ENCODE measurements at regions not wholly inside any gene's neighbourhood (a gene's known extent, or its start where the extent isn't known, plus 50 kb on each side); places are given as distances from the start of the nearest gene placed in this dataset.
A peak's percentile ranks its signal among the peaks of the same experiment; 100 is the strongest.
"Not testable (repeated sequence)": the region's sequence is repeated elsewhere in the genome, so short reads cannot be mapped to it uniquely, and the experiment has no call there.

DNA sequence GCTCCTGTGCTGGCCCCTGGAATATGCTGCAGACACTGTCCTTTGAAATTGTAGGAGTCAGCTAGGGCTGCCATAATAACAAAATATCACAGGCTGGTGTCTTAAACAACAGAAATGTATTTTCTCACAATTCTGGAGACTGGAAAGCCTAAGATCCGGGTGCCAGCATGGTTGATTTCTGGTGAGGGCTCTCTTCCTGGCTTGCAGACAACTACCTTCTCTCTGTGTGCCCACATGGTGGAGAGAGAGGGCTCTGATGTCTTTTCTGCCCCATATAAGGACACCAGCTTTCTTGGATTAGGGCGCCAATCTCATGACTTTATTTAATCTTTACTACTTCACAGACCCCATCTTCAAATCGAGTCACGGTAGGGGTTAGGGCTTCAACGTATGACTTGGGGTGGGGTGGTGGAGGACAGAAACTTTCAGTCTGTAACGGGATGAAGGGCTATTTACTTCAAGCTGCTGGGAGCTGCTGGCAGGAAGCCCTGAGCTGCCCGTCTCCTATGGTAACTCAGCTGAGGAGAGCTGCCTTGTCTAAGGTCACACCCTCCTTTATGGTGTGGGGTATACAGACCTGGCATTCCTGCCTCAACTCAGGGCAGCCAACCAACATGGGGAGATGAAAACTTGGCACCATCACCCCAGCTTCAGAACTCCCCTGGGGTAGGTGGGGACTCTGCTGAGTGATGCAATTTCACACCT is 142.9 kb upstream of the ZBED5 start:
- no peak for DNase-seq

DNA sequence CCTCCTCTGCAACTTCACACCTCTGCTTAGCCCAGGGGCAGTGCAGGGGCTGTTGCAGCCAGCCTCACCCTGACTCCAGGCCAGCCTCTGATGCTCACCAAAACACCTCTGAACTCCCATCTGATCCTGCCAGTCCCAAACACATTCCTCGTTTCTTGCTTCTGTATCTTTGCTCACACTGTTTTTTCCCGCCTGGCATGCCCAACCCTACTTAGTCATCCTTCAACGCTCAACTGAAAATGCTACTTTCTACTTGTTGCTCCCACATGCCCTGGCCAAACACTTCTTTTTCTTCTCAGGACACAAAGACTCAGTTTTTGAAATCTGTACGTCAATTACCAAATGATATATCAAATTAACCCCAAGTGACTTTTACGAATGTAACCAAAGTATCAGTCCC is 140.8 kb upstream of the ZBED5 start:
- DNase-seq, result no peak

DNA sequence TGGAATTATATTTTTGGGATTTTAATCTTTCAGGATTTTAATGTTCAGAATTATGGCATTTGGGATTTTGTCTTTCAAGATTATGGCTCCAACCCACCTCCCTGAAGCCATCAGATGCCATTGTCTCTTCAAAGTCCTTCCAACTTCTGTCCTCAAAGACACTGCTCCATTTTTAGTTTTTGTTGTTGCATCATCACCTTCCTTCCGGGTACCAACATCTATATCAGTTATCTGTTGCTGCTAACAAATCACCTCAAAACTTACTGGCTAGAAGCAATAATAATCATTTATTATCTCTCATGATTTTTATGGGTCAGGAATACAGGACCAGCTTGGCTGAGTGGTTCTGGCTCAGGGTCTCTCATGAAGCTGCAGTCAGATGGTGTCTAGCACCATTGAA is 138.8 kb upstream of the ZBED5 start:
- DNase-seq, result no peak

DNA sequence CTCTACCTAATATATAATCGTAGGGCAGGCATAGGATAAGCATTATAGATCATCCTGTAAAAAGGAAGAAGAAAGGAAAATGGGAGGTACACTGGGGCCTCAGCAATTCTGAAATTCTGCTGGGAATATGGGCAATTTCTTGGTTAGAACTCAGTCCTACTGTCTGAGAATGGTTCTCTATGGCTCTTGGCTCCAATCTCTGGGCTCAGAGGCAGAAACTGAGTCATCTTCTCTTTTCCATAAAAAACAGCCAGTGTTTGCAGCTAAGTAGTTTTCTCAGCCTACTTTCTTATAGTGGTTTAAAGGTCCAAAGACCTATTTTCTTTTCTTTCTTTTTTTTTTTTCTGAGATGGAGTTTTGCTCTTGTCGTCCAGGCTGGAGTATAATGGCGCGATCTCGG is 135.8 kb upstream of the ZBED5 start:
- DNase-seq, result no peak

DNA sequence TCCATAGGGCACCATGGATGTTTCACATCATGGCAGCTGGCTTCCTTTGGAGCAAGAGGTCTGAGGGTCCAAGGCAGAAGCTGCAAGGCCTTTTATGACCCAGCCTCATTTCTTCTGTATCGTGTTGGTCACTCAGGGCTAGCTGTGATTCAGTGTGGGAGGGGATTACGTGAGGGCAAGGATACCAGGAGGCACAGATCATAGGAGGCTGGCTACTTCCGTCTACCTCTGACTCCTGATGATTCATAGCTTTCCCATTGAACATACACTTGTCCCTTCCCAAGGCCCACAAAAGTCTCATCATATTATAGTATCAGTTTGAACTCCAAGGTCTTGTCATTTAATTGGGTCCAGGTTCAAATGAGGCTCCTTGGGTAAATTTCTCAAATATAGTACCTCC is 135.3 kb upstream of the ZBED5 start:
- no peak for DNase-seq

DNA sequence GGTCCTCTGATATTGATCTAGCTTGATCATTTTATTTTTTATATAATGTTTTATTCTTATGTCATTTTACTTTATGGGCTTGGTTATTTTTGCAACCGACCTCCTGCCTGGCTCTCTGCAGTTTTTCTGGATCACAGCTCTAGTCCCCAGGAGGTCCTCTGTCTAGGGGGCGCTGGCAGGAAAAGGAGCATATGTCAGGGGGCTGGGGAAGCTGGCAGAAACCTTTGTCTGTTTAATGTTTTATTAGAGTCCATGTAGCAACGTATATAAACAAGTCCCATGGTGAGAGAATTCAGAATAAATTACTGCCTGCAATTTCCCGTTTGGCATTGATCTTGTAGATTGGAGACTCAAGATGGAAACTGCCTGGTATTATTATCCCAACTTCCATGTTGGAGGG is 133.5 kb upstream of the ZBED5 start:
- no peak for DNase-seq

DNA sequence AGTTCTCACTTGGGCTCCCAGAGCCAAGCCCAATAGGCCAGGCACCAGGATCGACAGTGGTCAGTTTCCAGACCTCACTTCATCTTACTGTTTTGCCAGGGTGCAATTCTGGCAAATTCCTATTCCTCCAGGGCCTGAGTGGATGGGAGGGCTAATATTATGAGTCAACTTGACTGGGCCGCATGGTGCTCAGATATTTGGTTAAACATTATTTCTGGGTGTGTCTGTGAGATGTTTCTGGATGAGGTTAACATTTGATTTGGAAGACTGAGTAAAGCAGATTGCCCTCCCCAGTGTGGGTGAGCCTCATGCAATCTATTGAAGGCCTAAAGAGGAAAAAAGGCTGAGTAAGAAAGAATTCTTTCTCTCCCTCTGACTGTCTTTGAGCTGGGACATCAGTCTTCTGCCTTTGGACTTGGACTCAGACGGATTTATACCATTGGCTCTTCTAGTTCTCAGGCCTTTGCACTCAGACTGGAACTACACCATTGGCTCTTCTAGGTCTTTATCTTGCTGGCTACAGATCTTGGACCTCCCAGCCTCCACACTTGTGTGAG is 132.9 kb upstream of the ZBED5 start:
- DNase-seq, result no peak

DNA sequence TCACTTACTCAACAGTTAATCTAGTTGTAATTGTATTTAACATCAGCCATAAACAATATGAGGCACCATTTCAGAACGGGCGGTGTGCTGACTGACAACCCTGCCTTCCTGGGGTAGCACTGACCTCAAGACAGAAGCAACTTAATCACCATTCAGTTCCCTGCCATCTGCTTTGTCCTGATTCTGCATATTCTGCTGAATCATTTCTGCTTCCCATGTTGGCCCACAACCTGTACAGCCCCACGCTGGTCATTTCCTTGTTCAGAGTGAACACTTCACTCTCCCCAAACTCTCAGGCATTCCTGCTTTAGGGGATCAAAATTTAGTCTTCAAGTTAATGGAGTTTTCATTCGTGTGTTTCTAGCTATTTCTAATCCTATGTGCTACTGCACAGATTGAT is 132.3 kb upstream of the ZBED5 start:
- DNase-seq, result no peak

DNA sequence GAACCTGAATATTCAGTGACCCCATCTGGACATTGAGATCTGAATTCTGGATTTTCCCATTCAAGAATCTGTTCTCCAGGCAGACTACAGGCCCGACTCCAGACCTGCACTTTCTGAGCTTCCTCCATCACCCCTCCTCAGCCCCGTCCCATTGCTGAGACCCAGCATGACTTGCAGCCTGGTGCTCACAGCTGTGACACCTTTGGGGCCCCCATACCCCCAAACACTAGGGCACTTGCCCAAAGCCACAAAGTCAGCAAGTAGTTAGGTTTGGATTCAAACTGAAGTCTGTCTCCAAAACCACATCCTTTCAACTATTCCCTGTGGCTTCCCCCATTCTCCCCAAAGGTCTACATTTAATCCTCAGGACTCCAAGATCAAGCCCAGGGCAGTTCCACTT is 128.2 kb upstream of the ZBED5 start:
- no peak for DNase-seq

DNA sequence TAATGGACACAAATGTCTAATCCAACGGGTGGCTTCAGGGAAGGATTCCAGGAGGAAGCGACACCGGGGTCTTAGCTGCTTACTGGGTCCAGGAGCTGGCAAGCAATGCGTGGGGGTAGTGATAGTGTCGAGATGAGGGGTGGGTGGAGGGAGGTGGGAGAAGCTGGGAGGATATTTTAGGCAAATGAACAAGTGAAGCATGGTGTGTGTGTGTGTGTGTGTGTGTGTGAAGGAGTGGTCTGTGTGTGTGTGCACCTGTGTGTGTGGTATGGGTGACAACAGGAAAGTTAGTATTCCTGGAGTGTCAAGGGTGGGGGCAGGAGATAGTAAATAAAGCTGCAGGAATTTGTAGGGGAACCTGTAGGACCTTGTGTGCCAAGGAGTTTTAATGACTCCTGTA is 126.9 kb upstream of the ZBED5 start:
- DNase-seq, result no peak

DNA sequence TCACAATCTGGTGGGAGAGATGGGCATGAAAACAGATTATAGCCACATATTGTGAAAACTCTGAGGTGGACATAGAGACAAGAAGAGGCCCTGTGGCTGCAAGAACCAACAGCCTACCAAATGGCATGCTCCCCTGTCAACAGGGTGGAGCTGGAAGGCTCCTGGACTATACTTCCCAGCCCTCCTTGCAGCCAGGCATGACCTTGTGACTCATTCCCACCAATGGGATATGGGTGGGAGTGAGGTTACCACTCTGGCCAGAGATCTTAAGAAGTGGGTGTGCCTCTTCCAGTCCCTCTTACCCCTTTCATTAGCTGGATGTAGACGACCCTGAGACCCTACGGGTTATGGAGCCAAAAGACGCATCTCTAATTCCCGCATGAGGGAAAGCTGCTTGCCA is 126.4 kb upstream of the ZBED5 start:
- no peak for DNase-seq

DNA sequence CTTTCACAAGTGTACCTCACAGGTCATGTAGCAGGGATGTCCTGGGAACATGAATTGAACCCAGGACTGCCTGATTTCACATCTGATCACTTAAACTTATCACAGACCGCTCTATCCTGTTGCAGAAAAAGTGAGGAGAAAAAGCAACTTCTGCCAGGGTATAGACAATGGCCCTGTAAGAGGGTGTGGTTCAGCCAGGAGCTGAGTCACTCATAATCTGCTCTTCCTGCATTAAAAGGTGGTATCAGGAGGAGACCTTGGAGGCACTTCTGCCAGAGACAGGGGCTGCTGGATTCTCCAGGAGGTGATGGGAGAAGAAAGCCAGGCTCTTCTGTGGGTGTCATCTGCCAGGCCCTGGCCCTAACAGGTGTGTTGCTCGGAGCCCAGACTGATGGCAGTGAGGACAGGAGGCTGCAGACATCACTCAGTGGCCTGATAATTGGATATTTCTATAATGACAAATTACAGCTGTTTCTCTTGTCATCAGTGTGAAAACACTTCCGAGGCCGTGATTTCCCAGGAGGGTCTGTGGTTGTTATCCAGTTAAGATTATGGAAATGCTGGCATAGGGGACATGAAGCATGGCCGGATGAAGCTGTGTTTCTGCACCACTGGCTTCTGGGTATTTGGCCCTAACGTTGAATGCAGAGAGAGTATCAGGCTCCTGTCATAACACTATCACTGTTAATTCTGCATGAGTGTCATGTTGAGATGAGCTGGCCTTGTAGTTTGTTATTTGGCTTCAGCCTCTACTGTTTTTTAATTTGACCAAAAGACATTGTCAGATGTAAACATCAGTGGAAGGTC is 125.1 kb upstream of the ZBED5 start:
- no peak for DNase-seq

DNA sequence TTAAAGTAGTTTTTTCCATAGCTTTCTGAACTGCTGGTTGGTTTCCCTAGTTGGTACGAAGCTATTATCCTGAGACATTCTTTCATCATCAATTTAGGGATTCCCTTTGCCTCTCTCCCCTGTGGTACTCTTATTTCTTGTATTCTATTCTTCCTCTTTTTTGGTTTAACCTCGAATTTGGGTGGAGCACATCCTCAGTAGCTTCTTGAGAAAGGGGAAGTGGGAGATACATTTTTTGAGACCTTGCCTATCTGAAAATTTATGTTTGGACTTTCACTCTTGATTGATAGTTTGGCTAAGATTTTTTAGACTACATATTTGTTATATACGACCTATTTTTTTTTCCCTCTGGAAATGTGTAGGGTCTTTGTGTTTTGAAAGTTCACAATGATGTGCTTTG is 121.7 kb upstream of the ZBED5 start:
- DNase-seq, result no peak

DNA sequence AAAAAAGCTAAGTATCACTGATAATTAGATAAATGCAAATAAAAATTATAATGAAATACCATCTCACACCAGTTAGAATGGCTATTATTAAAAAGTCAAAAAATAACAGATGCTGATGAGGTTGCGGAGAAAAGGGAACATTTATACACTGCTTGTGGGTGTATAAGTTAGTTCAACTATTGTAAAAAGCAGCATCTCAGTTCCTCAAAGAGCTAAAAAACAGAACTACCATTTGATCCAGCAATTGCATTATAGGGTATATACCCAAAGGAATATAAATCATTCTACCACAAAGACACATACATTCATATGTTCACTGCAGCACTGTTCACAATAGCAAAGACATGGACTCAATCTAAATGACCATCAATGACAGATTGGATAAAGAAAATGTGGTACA is 120.3 kb upstream of the ZBED5 start:
- no peak for DNase-seq

DNA sequence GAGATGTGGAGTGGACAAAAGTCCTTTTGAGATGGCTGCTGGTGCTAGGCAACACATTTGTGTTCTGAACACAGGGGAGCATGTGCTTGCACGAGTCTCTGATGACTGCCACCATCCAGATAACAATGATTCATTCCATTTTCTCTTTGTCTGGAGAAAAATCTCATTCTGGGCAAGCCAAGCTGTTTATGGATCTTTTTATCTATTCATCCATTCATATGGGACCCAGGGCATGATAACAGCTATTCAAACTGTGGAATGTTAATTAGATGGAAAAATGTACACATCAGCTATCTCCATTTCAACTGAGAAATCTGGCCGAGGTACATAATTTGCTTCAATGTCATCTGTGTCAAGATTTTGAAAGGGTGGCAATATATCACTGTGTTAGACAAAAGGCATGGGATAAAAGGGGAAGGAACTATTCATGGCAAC is 117.5 kb upstream of the ZBED5 start:
- no peak for DNase-seq

DNA sequence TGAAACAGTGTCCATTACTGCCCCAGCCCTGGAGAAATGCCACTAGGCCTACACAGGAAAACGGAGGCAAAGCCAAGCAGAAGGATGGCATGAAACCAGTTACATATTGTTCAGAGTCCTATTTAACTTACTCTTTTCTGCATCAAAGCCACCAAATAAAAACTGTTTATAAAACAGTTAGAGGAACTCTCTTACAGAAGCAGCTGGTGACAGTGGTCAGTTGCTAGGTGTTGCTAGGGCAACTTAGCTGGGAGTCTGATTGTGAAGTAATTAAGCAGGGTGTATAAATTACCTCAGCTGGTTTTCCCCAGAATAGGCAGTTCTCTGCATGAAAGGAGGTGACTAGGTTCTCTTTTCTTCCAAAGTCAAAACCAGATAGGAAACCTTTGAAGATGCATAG is 115.6 kb upstream of the ZBED5 start:
- no peak for DNase-seq

DNA sequence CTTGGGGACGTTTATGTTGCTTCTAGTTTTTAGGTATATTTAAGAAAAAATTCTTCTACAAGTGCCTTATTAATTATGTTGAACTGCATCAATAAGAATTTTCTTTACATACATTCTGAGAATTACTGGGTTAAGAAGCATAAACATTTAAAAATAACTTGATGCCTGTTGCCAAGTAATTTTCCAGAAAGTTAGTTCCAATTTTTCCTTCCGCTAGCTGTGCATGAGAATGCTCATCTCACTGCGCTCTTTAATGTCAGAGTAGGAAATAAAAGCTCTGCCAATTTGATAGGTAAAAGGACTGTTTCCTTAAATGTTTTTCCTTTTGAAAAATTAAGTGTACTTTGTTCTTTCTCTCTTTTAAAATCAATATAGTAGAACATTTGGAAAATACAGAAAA is 113.1 kb upstream of the ZBED5 start:
- no peak for DNase-seq

DNA sequence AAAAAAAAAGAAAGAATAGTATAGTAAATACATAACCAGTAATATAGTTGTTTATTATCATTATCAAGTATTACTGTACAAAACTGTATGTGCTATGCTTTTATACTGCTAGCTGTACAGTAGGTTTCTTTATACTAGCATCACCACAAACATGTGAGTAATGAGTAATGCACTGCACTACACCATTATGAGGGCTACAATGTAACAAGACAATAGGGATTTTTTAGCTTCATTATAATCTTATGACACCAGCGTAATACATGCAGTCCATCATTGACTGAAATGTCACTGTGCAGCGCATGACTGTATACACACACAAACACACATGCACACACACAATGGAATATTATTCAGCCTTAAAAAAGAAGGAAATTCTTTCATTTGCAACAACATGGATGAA is 111.5 kb upstream of the ZBED5 start:
- DNase-seq, result peak in 1 of 5 experiments; percentile 1

DNA sequence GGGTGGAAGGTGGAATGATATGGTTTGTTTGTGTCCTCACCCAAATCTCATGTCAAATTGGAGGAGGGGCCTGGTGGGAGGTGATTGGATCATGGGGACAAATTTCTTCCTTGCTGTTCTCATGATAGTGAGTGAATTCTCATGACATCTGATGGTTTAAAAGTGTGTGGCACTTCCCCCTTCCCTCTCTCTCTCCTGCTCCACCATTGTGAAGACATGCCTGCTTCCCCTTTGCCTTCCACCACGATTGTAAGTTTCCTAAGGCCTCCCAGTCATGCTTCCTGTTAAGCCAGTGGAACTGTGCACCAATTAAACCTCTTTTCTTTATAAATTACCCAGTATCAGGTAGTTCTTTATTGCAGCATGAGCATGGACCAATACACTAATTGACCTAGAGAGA is 99.0 kb upstream of the ZBED5 start:
- not testable (repeated sequence) for DNase-seq

DNA sequence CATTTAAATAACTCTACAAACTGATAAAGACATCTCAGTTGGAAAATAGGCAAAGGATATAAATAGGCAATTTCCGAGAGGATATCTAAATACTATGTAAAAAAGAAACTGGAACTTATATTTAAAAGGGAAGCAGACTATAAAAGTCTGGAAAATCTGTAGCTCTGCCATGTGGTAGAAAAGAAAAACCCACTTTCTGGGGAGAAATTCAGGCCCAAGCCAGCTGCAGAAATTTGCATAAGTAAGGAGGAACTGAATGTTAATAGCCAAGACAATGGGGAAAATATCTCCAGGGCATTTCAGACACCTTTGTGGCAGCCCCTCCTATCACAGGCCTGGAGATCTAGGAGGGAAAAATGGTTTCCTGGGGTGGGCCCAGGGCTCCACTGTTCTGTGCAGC is 97.8 kb upstream of the ZBED5 start:
- DNase-seq, result no peak

DNA sequence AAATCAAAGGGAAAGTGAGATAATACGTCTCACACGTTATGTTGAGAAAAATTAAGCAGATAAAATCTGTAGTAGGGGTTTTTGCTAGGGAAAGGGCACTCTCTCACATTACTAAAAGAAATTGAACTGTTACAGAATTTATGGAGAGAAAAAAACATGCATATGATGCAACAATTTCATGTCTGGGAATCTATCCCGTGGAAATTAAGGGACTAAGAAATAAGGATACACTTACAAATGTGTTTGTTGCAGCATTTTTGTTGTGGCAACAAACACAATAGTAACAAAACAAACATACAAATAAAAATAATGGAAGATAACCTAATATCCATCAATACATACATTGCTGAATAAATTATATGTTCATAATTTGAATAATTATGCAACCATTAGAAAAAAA is 96.3 kb upstream of the ZBED5 start:
- DNase-seq, result no peak

DNA sequence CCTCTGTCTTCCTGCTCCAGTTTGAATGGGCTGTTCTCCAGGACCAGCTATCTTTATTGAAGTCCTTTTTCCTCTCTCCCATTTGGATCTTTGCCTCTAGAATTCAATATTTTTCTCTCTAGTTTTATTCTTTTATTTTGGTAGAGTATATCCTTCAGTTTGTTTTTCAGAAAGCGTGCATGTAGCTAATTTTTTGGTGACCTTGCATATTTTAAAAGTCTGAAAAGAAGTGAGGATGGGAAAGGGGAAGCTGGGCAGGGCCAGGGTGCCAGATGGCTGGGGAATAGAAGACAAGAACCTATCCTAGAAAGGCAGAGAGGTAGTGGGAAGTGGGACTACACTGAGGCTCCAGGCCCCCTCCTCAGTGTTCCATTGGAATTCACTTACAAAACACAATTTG is 95.0 kb upstream of the ZBED5 start:
- no peak for DNase-seq

DNA sequence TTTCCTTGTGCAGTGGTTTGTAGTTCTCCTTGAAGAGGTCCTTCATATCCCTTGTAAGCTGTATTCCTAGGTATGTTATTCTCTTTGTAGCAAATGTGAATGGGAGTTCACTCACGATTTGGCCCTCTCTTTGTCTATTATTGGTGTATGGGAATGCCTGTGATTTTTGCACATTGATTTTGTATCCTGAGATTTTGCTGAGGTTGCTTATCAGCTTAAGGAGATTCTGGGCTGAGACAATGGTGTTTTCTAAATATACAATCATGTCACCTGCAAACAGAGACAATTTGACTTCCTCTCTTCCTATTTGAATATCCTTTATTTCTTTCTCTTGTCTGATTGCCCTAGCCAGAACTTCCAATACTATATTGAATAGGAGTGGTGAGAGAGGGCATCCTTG is 90.1 kb upstream of the ZBED5 start:
- not testable (repeated sequence) for DNase-seq

DNA sequence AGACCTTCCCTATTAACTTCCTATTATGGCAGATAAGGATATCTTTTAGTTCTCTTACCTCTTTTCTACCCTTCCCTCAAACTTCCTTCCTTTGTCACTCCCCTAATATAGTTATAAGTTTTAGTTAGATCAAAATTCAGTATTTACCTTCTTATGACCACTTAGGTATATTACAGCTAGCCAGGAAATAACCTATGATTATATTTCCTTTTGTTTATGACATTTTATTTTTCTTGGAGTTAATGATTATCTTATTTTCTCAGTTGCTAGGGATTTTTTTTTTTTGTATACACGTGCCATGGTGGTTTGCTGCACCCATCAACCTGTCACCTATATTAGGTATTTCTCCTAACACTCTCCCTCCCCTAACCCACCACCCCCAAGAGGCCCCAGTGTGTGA is 88.2 kb upstream of the ZBED5 start:
- DNase-seq, result no peak

Data from T-helper 2 cell (primary cell).